NCI-H510A treated with DMSO at 0.1 percent for 48 hours (cell line): ENCODE measurements at regions not wholly inside any gene's neighbourhood (a gene's known extent, or its start where the extent isn't known, plus 50 kb on each side); places are given as distances from the start of the nearest gene placed in this dataset.

ENCODE experiments used
- DNase-seq: peaks from one replicate; lab custom pipeline; 2025; lab: John Stamatoyannopoulos, UW

GRCh38 chr20:22466447-22467171 is 117.8 kb downstream of the FOXA2 start:
- peak; percentile 89 for DNase-seq

- DNase-seq = no peak
These were observed 118.5 kb downstream of the FOXA2 start for GRCh38 chr20:22465622-22466446.

GRCh38 chr20:22464312-22465003 is 119.9 kb downstream of the FOXA2 start:
- DNase-seq = no peak

- DNase-seq = peak; percentile 99
These were observed 121.1 kb downstream of the FOXA2 start for GRCh38 chr20:22462975-22463914.

GRCh38 chr20:22460803-22461202 is 123.6 kb downstream of the FOXA2 start:
- DNase-seq = no peak

- peak; percentile 67 for DNase-seq
These were observed 124.1 kb downstream of the FOXA2 start for GRCh38 chr20:22460231-22460630.

GRCh38 chr20:22459754-22460153 is 124.6 kb downstream of the FOXA2 start:
- DNase-seq = no peak

- DNase-seq = no peak
These were observed 128.3 kb downstream of the FOXA2 start for GRCh38 chr20:22456109-22456508.

GRCh38 chr20:22455259-22455658 is 129.1 kb downstream of the FOXA2 start:
- peak; percentile 84 for DNase-seq

- peak; percentile 93 for DNase-seq
These were observed 130.9 kb downstream of the FOXA2 start for GRCh38 chr20:22453244-22454080.

GRCh38 chr20:22452442-22453011 is 131.8 kb downstream of the FOXA2 start:
- DNase-seq = peak; percentile 95

GRCh38 chr20:22450537-22450936 is 133.8 kb downstream of the FOXA2 start:
- DNase-seq = no peak

- DNase-seq = peak; percentile 72
These were observed 135.0 kb downstream of the FOXA2 start for GRCh38 chr20:22449188-22449973.

GRCh38 chr20:22447447-22447778 is 137.0 kb downstream of the FOXA2 start:
- DNase-seq = no peak

- DNase-seq = no peak
These were observed 137.5 kb downstream of the FOXA2 start for GRCh38 chr20:22446613-22447446.

- no peak for DNase-seq
These were observed 142.1 kb downstream of the FOXA2 start for GRCh38 chr20:22442318-22442717.

- DNase-seq = no peak
These were observed 145.4 kb downstream of the FOXA2 start for GRCh38 chr20:22438926-22439325.

GRCh38 chr20:22438346-22438745 is 146.0 kb downstream of the FOXA2 start:
- DNase-seq = no peak

- no peak for DNase-seq
These were observed 147.0 kb downstream of the FOXA2 start for GRCh38 chr20:22437354-22437753.
